BJ (cell line): ENCODE measurements at regions not wholly inside any gene's neighbourhood (a gene's known extent, or its start where the extent isn't known, plus 50 kb on each side); places are given as distances from the start of the nearest gene placed in this dataset.

Experiments used
- CTCF ChIA-PET: fragments of 350-600 bp; formaldehyde crosslinking; extraction: SDS; loops from one replicate; lab custom pipeline; 2021; ENCODE audit warnings: antibody characterized with exemption, inconsistent platforms; lab: Yijun Ruan, JAX
- POLR2A ChIA-PET: fragments of 300-600 bp; sonication (Branson Sonifier 250); formaldehyde crosslinking; extraction: SDS; loops from one replicate; lab custom pipeline; 2021; ENCODE audit warnings: antibody characterized with exemption; lab: Charles Lee
- DNase-seq: peaks from one replicate; pipeline ENCODE4 v3.0.0-alpha.2; 2011; ENCODE audit warnings: low read depth
- H3K27me3 ChIP-seq: 2 replicates; pipeline ENCODE4 v1.6.0; 2011; ENCODE audit warnings: low read length; ENCODE audit not compliant: control insufficient read depth, insufficient read depth
- H3K36me3 ChIP-seq: 2 replicates; pipeline ENCODE4 v1.5.1; 2011; ENCODE audit warnings: low read length; ENCODE audit not compliant: control insufficient read depth, insufficient read depth
- H3K4me3 ChIP-seq: 2 replicates; pipeline ENCODE4 v1.5.1; 2011; ENCODE audit warnings: low read depth, mild to moderate bottlenecking, control low read depth, low read length
- TF ChIP-seq, protein P1 (sequence below): IDR thresholded peaks from 2 replicates; pipeline ENCODE4 v1.5.1; 2011; ENCODE audit warnings: low read depth, mild to moderate bottlenecking, control low read depth, inconsistent platforms, low read length, moderate library complexity; ENCODE audit not compliant: insufficient read depth

- no peak overlapping the region for H3K4me3 ChIP-seq
- ChIA-PET POLR2A (no interaction called here), CTCF (no interaction called here)
- no peaks in the 10 kb centered on the region for H3K27me3 ChIP-seq
- no peaks in the 10 kb centered on the region for H3K36me3 ChIP-seq
- DNase-seq = no peak
- TF ChIP-seq, protein P1, sequence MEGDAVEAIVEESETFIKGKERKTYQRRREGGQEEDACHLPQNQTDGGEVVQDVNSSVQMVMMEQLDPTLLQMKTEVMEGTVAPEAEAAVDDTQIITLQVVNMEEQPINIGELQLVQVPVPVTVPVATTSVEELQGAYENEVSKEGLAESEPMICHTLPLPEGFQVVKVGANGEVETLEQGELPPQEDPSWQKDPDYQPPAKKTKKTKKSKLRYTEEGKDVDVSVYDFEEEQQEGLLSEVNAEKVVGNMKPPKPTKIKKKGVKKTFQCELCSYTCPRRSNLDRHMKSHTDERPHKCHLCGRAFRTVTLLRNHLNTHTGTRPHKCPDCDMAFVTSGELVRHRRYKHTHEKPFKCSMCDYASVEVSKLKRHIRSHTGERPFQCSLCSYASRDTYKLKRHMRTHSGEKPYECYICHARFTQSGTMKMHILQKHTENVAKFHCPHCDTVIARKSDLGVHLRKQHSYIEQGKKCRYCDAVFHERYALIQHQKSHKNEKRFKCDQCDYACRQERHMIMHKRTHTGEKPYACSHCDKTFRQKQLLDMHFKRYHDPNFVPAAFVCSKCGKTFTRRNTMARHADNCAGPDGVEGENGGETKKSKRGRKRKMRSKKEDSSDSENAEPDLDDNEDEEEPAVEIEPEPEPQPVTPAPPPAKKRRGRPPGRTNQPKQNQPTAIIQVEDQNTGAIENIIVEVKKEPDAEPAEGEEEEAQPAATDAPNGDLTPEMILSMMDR = no peak
Measured at GRCh38 chr5:155934964-155935363, 392.0 kb upstream of the SGCD start.

GRCh38 chr5:155935723-155936122, 391.2 kb upstream of the SGCD start:
- H3K4me3 ChIP-seq = no peak overlapping the region
- H3K36me3 ChIP-seq = no peaks in the 10 kb centered on the region
- ChIA-PET CTCF (interaction anchor here (1.4 kb wide), 1 partner anchor 889 kb away, joined by 5 read pairs; no protein-coding TSS in a partner anchor), POLR2A (no interaction called here)
- no peak for DNase-seq
- TF ChIP-seq, protein P1 = no peak
- H3K27me3 ChIP-seq = no peaks in the 10 kb centered on the region

- Histone ChIP-seq H3K27me3 (no peaks in the 10 kb centered on the region), H3K36me3 (no peaks in the 10 kb centered on the region), H3K4me3 (no peak overlapping the region)
- POLR2A ChIA-PET = no interaction called here
- DNase-seq = no peak
- CTCF ChIA-PET = interaction anchor here (1.4 kb wide), 1 partner anchor 888 kb away, joined by 5 read pairs; no protein-coding TSS in a partner anchor
- TF ChIP-seq, protein P1 = no peak
Measured at GRCh38 chr5:155936520-155937406, 390.2 kb upstream of the SGCD start.

DNA sequence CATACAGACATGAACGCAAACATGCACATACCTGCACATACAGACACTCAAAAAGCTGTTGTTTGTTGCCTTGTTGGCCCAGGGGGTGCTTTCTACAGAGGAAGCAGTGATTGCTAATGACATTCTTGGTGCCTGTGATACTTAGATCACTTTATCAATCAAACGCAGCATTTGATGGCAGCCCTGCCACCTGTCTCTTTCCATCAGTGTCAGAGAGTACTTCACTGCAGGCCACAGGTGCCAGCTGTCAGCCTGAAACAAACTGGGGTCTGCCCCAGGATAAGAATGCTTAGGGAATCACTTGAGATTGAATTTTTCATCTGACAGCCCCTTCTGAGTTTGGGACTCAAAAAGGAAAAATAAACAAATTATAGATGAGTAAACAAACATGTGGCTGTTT, 388.9 kb upstream of the SGCD start:
- CTCF ChIA-PET = interaction anchor here (1.2 kb wide), 1 partner anchor 12 kb away, joined by 3 read pairs; no protein-coding TSS in a partner anchor
- TF ChIP-seq, protein P1 = no peak
- POLR2A ChIA-PET = no interaction called here
- H3K27me3 ChIP-seq = no peaks in the 10 kb centered on the region
- no peak overlapping the region for H3K4me3 ChIP-seq
- H3K36me3 ChIP-seq = no peaks in the 10 kb centered on the region
- DNase-seq = no peak

- H3K4me3 ChIP-seq = no peak overlapping the region
- no peaks in the 10 kb centered on the region for H3K27me3 ChIP-seq
- TF ChIP-seq, protein P1 = no peak
- no peaks in the 10 kb centered on the region for H3K36me3 ChIP-seq
- DNase-seq = no peak
- CTCF ChIA-PET = interaction anchor here (0.6 to 1.0 kb wide), 2 partner anchors 817 to 875 kb away, joined by 3 read pairs; no protein-coding TSS in a partner anchor
- POLR2A ChIA-PET = no interaction called here
Measured at GRCh38 chr5:155941340-155941739, 385.6 kb upstream of the SGCD start.
